K562 (cell line): ENCODE measurements at regions not wholly inside any gene's neighbourhood (a gene's known extent, or its start where the extent isn't known, plus 50 kb on each side); places are given as distances from the start of the nearest gene placed in this dataset.

ENCODE experiments used
- ASH1L ChIP-seq: fragments of 450-650 bp; IDR thresholded peaks from 2 replicates; pipeline ENCODE4 v1.6.1; 2018; ENCODE audit warnings: borderline replicate concordance, mild to moderate bottlenecking, low read depth; ENCODE audit not compliant: partially characterized antibody
- CSDE1 ChIP-seq, 2 experiments: fragments of 450-650 bp; IDR thresholded peaks; 2 replicates each; pipeline ENCODE4 v1.6.1; 2016; ENCODE audit warnings: mild to moderate bottlenecking in 1 of 2
- HMG20B ChIP-seq: fragments of 250-450 bp; sonication (Bioruptor Pico); IDR thresholded peaks from 2 replicates; pipeline ENCODE4 v1.5.0; 2021; ENCODE audit warnings: mild to moderate bottlenecking
- KDM2B ChIP-seq: fragments of 250-450 bp; sonication (Bioruptor Pico); IDR thresholded peaks from 2 replicates; pipeline ENCODE4 v1.8.0; 2021; ENCODE audit warnings: mild to moderate bottlenecking, moderate library complexity
- LCOR ChIP-seq: sonication (generic); formaldehyde crosslinking; IDR thresholded peaks from 2 replicates; pipeline ENCODE4 v1.8.0; 2022; ENCODE audit warnings: mild to moderate bottlenecking, missing genetic modification reagents
- MYC ChIP-seq, 2 experiments: fragments of 250-450 bp in 1 of 2; sonication (Bioruptor Pico) in 1 of 2; IDR thresholded peaks; 2 replicates each; pipeline versions ENCODE4 v1.5.1 to v1.6.1; 2012 to 2021; ENCODE audit warnings: low read depth in 2 of 2, borderline replicate concordance in 1 of 2, improper control_type of control experiment in 1 of 2, low read length in 1 of 2, mild to moderate bottlenecking in 1 of 2, moderate library complexity in 1 of 2
- TAF7 ChIP-seq: fragments of 450-650 bp; IDR thresholded peaks from 2 replicates; pipeline ENCODE4 v1.6.1; 2016; ENCODE audit warnings: missing genetic modification characterization, missing compliant biosample characterization
- TBL1XR1 ChIP-seq, 2 experiments: IDR thresholded peaks; 2 replicates each; pipeline ENCODE4 v1.6.1; 2012; ENCODE audit warnings: improper control_type of control experiment in 2 of 2, low read length in 2 of 2, mild to moderate bottlenecking in 1 of 2
- TCFL5 ChIP-seq: fragments of 250-450 bp; sonication (Bioruptor Pico); conservative IDR thresholded peaks from 2 replicates; pipeline ENCODE4 v1.6.1; 2021; ENCODE audit warnings: mild to moderate bottlenecking, moderate library complexity, matching md5 sums
- ZNF175 ChIP-seq: fragments of 200-800 bp; sonication (Bioruptor generic); IDR thresholded peaks from 2 replicates; pipeline ENCODE4 v1.6.1; 2016; ENCODE audit warnings: low read depth, mild to moderate bottlenecking, missing genetic modification characterization, missing compliant biosample characterization
- ZNF507 ChIP-seq: conservative IDR thresholded peaks from 2 replicates; pipeline ENCODE4 v1.6.1; 2017; ENCODE audit warnings: missing genetic modification characterization, missing compliant biosample characterization
- TF ChIP-seq, protein P1 (sequence below), 2 experiments: fragments of 450-650 bp; IDR thresholded peaks; 2 replicates each; pipeline ENCODE4 v1.6.1; 2016; ENCODE audit warnings: mild to moderate bottlenecking in 2 of 2, borderline replicate concordance in 1 of 2, low read depth in 1 of 2, moderate library complexity in 1 of 2
- TF ChIP-seq, protein P2 (sequence below): fragments of 200-800 bp; sonication (Bioruptor generic); IDR thresholded peaks from 2 replicates; pipeline ENCODE4 v1.6.1; 2017; ENCODE audit warnings: missing genetic modification characterization, missing compliant biosample characterization

DNA sequence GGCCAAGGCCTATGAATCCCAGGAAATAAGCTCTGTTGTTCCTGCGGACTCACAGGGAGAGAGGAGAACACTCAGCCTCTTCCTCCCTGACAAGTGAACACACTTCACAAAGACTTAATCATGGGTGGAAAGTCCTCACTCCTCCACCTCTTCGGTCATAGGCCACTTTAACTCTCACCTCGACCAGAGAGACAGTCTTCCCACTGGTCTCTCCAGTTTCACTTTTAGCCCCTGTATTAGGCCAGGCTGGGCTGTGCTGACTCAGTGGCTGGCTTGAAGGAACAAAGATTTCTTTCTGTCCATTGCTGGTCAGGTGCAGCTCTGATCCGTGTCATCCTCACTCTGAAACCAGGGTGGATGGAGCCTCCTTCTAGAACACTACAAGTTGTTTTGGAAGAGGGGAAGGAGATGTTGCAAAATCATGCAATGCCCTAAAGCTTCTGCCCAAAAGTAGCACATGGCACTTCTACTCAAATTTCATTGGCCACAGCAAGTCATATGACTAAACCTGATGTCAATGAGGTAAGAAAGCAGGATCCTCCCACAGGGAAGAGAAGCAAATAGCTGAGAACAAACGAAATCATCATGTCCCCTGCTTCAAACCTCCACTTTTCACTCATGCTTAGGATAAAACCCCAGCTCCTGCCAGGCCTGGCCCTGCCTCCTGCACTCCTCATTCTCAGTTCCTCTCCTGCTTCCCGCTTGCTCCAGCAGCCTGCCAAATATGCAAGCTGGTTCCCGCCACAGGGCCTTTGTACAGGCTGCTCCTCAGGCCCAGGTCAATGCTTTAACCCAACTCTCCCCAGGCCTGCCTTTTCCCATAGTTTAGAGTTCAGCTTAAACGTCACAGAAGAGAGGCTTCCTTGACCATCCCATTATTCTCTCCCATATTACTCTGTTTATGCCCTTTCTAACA is 150.5 kb upstream of the RUNX3 start (continued):
- TF ChIP-seq, protein P1, sequence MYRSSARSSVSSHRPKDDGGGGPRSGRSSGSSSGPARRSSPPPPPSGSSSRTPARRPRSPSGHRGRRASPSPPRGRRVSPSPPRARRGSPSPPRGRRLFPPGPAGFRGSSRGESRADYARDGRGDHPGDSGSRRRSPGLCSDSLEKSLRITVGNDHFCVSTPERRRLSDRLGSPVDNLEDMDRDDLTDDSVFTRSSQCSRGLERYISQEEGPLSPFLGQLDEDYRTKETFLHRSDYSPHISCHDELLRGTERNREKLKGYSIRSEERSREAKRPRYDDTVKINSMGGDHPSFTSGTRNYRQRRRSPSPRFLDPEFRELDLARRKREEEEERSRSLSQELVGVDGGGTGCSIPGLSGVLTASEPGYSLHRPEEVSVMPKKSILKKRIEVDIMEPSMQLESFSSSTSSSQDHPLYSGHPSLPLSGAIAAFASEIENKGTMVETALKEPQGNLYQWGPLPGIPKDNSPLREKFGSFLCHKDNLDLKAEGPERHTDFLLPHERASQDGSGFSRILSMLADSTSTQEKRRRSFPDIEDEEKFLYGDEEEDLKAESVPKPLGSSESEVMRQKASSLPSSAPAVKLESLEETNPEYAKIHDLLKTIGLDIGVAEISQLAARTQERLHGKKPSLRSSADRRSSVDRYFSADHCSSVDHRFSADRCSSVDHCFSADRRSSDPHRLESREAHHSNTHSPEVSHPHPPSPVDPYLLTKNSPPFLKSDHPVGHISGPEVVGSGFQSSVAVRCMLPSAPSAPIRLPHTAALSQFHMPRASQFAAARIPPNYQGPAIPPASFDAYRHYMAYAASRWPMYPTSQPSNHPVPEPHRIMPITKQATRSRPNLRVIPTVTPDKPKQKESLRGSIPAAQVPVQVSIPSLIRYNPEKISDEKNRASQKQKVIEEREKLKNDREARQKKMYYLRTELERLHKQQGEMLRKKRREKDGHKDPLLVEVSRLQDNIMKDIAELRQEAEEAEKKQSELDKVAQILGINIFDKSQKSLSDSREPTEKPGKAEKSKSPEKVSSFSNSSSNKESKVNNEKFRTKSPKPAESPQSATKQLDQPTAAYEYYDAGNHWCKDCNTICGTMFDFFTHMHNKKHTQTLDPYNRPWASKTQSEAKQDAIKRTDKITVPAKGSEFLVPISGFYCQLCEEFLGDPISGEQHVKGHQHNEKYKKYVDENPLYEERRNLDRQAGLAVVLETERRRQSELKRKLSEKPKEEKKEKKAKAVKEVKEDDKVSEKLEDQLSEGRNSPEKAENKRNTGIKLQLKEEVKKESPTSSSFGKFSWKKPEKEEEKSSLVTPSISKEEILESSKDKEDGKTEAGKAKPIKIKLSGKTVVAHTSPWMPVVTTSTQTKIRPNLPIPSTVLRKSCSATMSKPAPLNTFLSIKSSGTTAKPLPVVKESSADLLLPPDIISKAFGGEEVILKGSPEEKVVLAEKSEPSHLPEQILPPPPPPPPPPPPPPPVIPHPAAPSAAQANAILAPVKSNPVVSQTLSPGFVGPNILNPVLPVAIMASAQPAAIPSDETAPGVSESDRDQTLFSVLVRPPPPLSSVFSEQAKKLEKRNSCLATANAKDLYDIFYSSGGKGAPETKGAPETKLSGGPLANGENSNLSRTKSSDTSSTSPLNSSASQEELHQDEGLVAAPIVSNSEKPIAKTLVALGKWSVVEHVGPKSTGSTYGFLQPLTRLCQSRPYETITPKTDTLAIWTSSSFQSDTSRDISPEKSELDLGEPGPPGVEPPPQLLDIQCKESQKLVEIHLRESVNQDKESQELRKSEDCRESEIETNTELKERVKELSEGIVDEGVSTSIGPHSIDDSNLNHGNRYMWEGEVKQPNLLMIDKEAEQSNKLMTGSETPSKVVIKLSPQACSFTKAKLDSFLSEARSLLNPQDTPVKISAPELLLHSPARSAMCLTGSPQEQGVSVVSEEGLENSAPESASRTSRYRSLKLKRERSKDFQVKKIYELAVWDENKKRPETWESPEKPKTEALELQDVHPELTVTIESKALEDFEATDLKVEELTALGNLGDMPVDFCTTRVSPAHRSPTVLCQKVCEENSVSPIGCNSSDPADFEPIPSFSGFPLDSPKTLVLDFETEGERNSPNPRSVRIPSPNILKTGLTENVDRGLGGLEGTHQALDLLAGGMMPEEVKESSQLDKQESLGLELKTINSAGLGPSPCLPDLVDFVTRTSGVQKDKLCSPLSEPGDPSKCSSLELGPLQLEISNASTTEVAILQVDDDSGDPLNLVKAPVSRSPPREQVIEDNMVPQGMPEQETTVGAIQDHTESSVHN (IDR thresholded peaks at IDR 0.05; ENCODE audit: borderline replicate concordance in 1 of 2, low read depth in 1 of 2) = no peak
- TF ChIP-seq HMG20B (CRISPR knock-in tag) (no peak), ASH1L (no peak), TAF7 (tag) (0 out of 2 replicates have a peak, but pooled peaks have one; percentile 9), ZNF507 (no peak), LCOR (CRISPR knock-in tag) (0 out of 2 replicates have a peak, but pooled peaks have one; percentile 39), TBL1XR1 (IDR thresholded peaks at IDR 0.05; ENCODE audit: low read length in 2 of 2) (no peak), TCFL5 (no peak), CSDE1 (IDR thresholded peaks at IDR 0.05) (no peak), ZNF175 (CRISPR knock-in tag) (peak; percentile 74; the same call in 1 of the 2 replicates), MYC (IDR thresholded peaks at IDR 0.05; ENCODE audit: low read depth, low read length) (peak; percentile 64), MYC (CRISPR knock-in tag; IDR thresholded peaks at IDR 0.05; ENCODE audit: borderline replicate concordance, low read depth) (peak; percentile 15; the same call in 1 of the 2 replicates), KDM2B (CRISPR knock-in tag) (no peak)
- TF ChIP-seq, protein P2, sequence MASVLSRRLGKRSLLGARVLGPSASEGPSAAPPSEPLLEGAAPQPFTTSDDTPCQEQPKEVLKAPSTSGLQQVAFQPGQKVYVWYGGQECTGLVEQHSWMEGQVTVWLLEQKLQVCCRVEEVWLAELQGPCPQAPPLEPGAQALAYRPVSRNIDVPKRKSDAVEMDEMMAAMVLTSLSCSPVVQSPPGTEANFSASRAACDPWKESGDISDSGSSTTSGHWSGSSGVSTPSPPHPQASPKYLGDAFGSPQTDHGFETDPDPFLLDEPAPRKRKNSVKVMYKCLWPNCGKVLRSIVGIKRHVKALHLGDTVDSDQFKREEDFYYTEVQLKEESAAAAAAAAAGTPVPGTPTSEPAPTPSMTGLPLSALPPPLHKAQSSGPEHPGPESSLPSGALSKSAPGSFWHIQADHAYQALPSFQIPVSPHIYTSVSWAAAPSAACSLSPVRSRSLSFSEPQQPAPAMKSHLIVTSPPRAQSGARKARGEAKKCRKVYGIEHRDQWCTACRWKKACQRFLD = peak; percentile 81; the same call in 1 of the 2 replicates
